H1 (cell line): ENCODE measurements at regions not wholly inside any gene's neighbourhood (a gene's known extent, or its start where the extent isn't known, plus 50 kb on each side); places are given as distances from the start of the nearest gene placed in this dataset.

Experiments
- CTCF ChIA-PET: fragments of 300-600 bp; sonication (Branson Sonifier 250); formaldehyde crosslinking; loops from one replicate; lab custom pipeline; 2021; ENCODE audit not compliant: partially characterized antibody; lab: Charles Lee
- POLR2A ChIA-PET: fragments of 300-600 bp; sonication (Branson Sonifier 250); formaldehyde crosslinking; loops from one replicate; lab custom pipeline; 2021; ENCODE audit warnings: inconsistent platforms; ENCODE audit not compliant: partially characterized antibody; lab: Charles Lee
- DNase-seq, 2 experiments: peaks; one replicate each; pipeline versions ENCODE4 v3.0.0 to v3.0.0-alpha.2; 2010 to 2022; ENCODE audit warnings: low spot score in 2 of 2, low read depth in 1 of 2, mixed read lengths in 1 of 2
- FAIRE-seq: peaks from 2 replicates; lab custom pipeline; 2011; peaks lifted over from hg19 to GRCh38; lab: Jason Lieb, UNC
- H2AFZ ChIP-seq: 2 replicates; pipeline ENCODE4 v1.8.1; 2012; ENCODE audit warnings: low read length, inconsistent platforms
- H2AK5ac ChIP-seq: 2 replicates; pipeline ENCODE4 v1.6.1; 2013; ENCODE audit warnings: low read depth, low read length
- H2BK120ac ChIP-seq: replicated peaks from 2 replicates; pipeline ENCODE3; 2013; ENCODE audit warnings: low read depth, low read length, inconsistent platforms
- H2BK12ac ChIP-seq: 2 replicates; pipeline ENCODE4 v1.6.1; 2013; ENCODE audit warnings: low read depth, low read length
- H2BK15ac ChIP-seq: 2 replicates; pipeline ENCODE4 v1.6.1; 2013; ENCODE audit warnings: low read length
- H2BK20ac ChIP-seq: 2 replicates; pipeline ENCODE4 v1.6.1; 2013; ENCODE audit warnings: low read length
- H2BK5ac ChIP-seq: 2 replicates; pipeline ENCODE4 v1.6.1; 2013; ENCODE audit warnings: low read depth, low read length
- H3K14ac ChIP-seq: 2 replicates; pipeline ENCODE4 v1.6.1; 2013; ENCODE audit warnings: inconsistent platforms; ENCODE audit not compliant: insufficient read length
- H3K18ac ChIP-seq: 2 replicates; pipeline ENCODE4 v1.6.1; 2013; ENCODE audit warnings: low read length; ENCODE audit errors: extremely low read depth
- H3K23ac ChIP-seq: 2 replicates; pipeline ENCODE4 v1.6.1; 2013; ENCODE audit warnings: inconsistent platforms; ENCODE audit not compliant: insufficient read length
- H3K23me2 ChIP-seq: 2 replicates; pipeline ENCODE4 v1.6.1; 2013; ENCODE audit warnings: low read depth, low read length
- H3K27ac ChIP-seq: 2 replicates; pipeline ENCODE4 v1.6.1; 2011; ENCODE audit warnings: low read depth, low read length, inconsistent platforms
- H3K27me3 ChIP-seq, 4 experiments: replicated peaks in 1 of 4; 1 replicate in 1 of 4; 2 replicates in 3 of 4; pipeline versions ENCODE4 v1.6.1 to v1.8.1; 2011 to 2013; ENCODE audit warnings: low read length in 3 of 4, mild to moderate bottlenecking in 3 of 4, inconsistent platforms in 2 of 4, mixed read lengths in 2 of 4, moderate library complexity in 1 of 4; ENCODE audit not compliant: control insufficient read depth in 3 of 4, insufficient read depth in 3 of 4; ENCODE audit errors: extremely low read depth in 1 of 4
- H3K36me3 ChIP-seq, 4 experiments: 2 replicates each; pipeline versions ENCODE4 v1.6.1 to v1.8.1; 2011 to 2013; ENCODE audit warnings: mild to moderate bottlenecking in 4 of 4, low read length in 3 of 4, moderate library complexity in 2 of 4, control low read depth in 1 of 4, inconsistent platforms in 1 of 4; ENCODE audit not compliant: insufficient read depth in 4 of 4, control insufficient read depth in 2 of 4
- H3K4ac ChIP-seq: replicated peaks from 2 replicates; pipeline ENCODE3; 2013; ENCODE audit warnings: low read length, low read depth, mixed read lengths, inconsistent platforms; ENCODE audit not compliant: insufficient read length
- H3K4me1 ChIP-seq, 4 experiments: replicated peaks in 1 of 4; 1 replicate in 1 of 4; 2 replicates in 3 of 4; pipeline versions ENCODE4 v1.6.1 to v1.8.1; 2011 to 2013; ENCODE audit warnings: low read length in 3 of 4, inconsistent platforms in 2 of 4, mixed read lengths in 1 of 4; ENCODE audit not compliant: insufficient read depth in 4 of 4, control insufficient read depth in 3 of 4
- H3K4me2 ChIP-seq, 2 experiments: 2 replicates each; pipeline versions ENCODE4 v1.6.1 to v1.8.1; 2011 to 2013; ENCODE audit warnings: low read depth in 2 of 2, low read length in 2 of 2, control low read depth in 1 of 2, inconsistent platforms in 1 of 2, mild to moderate bottlenecking in 1 of 2; ENCODE audit not compliant: insufficient read depth in 1 of 2
- H3K4me3 ChIP-seq, 4 experiments: fragments of 200-600, 300-600 bp in 1 of 4; sonication (generic), shearing (Covaris generic), sonication (Bioruptor Twin) in 1 of 4; 2 replicates each; pipeline versions ENCODE4 v1.5.1 to v1.8.1; 2011 to 2016; ENCODE audit warnings: low read length in 4 of 4, low read depth in 3 of 4, control low read depth in 2 of 4, inconsistent platforms in 2 of 4, mild to moderate bottlenecking in 2 of 4, mixed read lengths in 1 of 4, moderate library complexity in 1 of 4; ENCODE audit not compliant: insufficient read depth in 2 of 4; ENCODE audit errors: extremely low read depth in 1 of 4
- H3K56ac ChIP-seq: replicated peaks from 2 replicates; pipeline ENCODE3; 2013; ENCODE audit warnings: low read depth, mild to moderate bottlenecking, mixed read lengths, low read length, inconsistent platforms; ENCODE audit not compliant: insufficient read length
- H3K79me1 ChIP-seq: 2 replicates; pipeline ENCODE4 v1.6.1; 2013; ENCODE audit warnings: low read depth, low read length, control low read depth
- H3K79me2 ChIP-seq, 2 experiments: 2 replicates each; pipeline versions ENCODE4 v1.6.1 to v1.8.1; 2012 to 2013; ENCODE audit warnings: low read length in 2 of 2, mild to moderate bottlenecking in 2 of 2, inconsistent platforms in 1 of 2; ENCODE audit not compliant: insufficient read depth in 2 of 2, control insufficient read depth in 1 of 2
- H3K9ac ChIP-seq, 4 experiments: replicated peaks in 1 of 4; 1 replicate in 1 of 4; 2 replicates in 3 of 4; pipeline versions ENCODE4 v1.6.1 to v1.8.1; 2011 to 2013; ENCODE audit warnings: low read depth in 3 of 4, low read length in 3 of 4, control low read depth in 2 of 4, mild to moderate bottlenecking in 2 of 4, moderate library complexity in 2 of 4, inconsistent platforms in 1 of 4; ENCODE audit errors: extremely low read depth in 1 of 4
- H3K9me3 ChIP-seq, 2 experiments: 2 replicates each; pipeline versions ENCODE4 v1.6.1 to v1.8.1; 2012 to 2013; ENCODE audit warnings: mild to moderate bottlenecking in 2 of 2, moderate library complexity in 2 of 2, control low read depth in 1 of 2, inconsistent platforms in 1 of 2, low read depth in 1 of 2, low read length in 1 of 2, mixed read lengths in 1 of 2; ENCODE audit not compliant: insufficient read depth in 2 of 2
- H4K20me1 ChIP-seq, 2 experiments: replicated peaks in 1 of 2; 2 replicates each; pipeline versions ENCODE3 to v1.8.1; 2011 to 2013; ENCODE audit warnings: inconsistent platforms in 2 of 2, low read length in 2 of 2, mild to moderate bottlenecking in 1 of 2; ENCODE audit not compliant: insufficient read depth in 2 of 2, control insufficient read depth in 1 of 2
- H4K5ac ChIP-seq: 2 replicates; pipeline ENCODE4 v1.6.1; 2013; ENCODE audit warnings: low read length, low read depth, mixed read lengths, inconsistent platforms; ENCODE audit not compliant: insufficient read length
- H4K8ac ChIP-seq: 2 replicates; pipeline ENCODE4 v1.8.0; 2013; ENCODE audit warnings: mild to moderate bottlenecking, moderate library complexity, low read length, inconsistent platforms; ENCODE audit not compliant: insufficient read depth; ENCODE audit errors: extremely low read depth
- H4K91ac ChIP-seq: replicated peaks from 2 replicates; pipeline ENCODE3; 2013; ENCODE audit warnings: low read length, mixed read lengths, inconsistent platforms; ENCODE audit not compliant: insufficient read length
- SIN3A ChIP-seq, 2 experiments: IDR thresholded peaks in 1 of 2; conservative IDR thresholded peaks in 1 of 2; 2 replicates each; pipeline ENCODE4 v1.6.1; 2011 to 2012; ENCODE audit warnings: low read length in 2 of 2, improper control_type of control experiment in 1 of 2, low read depth in 1 of 2, mild to moderate bottlenecking in 1 of 2
- TAF7 ChIP-seq: optimal IDR thresholded peaks from 2 replicates; pipeline ENCODE3; 2011; ENCODE audit warnings: low read depth, mild to moderate bottlenecking, inconsistent platforms, low read length, moderate library complexity, borderline replicate concordance
- WGBS, 2 experiments: shearing (Covaris generic) in 1 of 2; methylation state at CpG; one replicate each; pipeline versions ENCODE4 v1.1.6 to v1.1.7; 2013 to 2015; ENCODE audit warnings: low lambda C conversion rate in 2 of 2, mixed read lengths in 2 of 2, inconsistent platforms in 1 of 2, low coverage in 1 of 2, missing lambda C conversion rate in 1 of 2; ENCODE audit not compliant: insufficient replicate concordance in 2 of 2, insufficient coverage in 1 of 2, insufficient read length in 1 of 2; ENCODE audit errors: extremely low coverage in 1 of 2, missing lambda C conversion rate in 1 of 2; 5-methylcytosine and 5-hydroxymethylcytosine counted together
- TF ChIP-seq, protein P1 (sequence below): IDR thresholded peaks from 2 replicates; pipeline ENCODE4 v1.6.1; 2011; ENCODE audit warnings: low read length, improper control_type of control experiment

DNA sequence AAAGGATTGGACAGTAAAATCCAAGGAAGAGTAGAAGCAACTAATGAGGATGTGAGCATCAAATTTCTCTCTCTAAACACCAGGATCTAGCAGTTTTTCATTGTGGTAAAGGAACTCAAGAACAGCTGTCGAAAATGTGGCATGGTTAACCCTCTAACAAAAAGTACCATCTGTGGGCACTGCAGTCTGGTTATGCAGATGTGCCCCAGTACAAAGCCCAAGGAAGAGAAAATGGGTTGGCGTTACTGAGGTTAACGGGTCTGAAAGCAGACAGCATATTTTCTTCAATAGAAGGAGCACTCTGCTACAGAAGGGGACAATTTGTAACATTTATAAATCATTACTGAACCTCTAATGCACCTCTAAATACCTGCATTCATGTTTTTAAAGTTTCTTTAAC lies 253.0 kb upstream of the HNRNPA3 start:
- Histone ChIP-seq H3K79me1 (no peaks in the 10 kb centered on the region), H4K5ac (no peak overlapping the region), H3K36me3 (no peaks in the 10 kb centered on the region), H3K9me3 (no peaks in the 10 kb centered on the region), H2BK12ac (no peak overlapping the region), H3K56ac (no peak overlapping the region), H3K23me2 (no peaks in the 10 kb centered on the region), H3K27ac (no peak overlapping the region), H3K23ac (no peak overlapping the region), H3K18ac (no peak overlapping the region), H2BK15ac (no peak overlapping the region), H3K4ac (no peak overlapping the region), H2AFZ (no peak overlapping the region), H3K27me3 (no peaks in the 10 kb centered on the region; a peak in 1 of 7 replicates), H4K20me1 (no peaks in the 10 kb centered on the region), H2BK20ac (no peak overlapping the region), H3K4me2 (no peak overlapping the region), H2AK5ac (no peak overlapping the region), H3K79me2 (no peaks in the 10 kb centered on the region), H4K91ac (no peak overlapping the region), H3K4me3 (no peak overlapping the region), H3K9ac (no peak overlapping the region), H3K4me1 (peaks cover 0 to 6% (median 0%) of the 10 kb centered on the region in 4 experiments; a peak in 1 of 7 replicates), H2BK5ac (no peak overlapping the region), H4K8ac (no peak overlapping the region), H2BK120ac (no peak overlapping the region), H3K14ac (no peak overlapping the region)
- no peak for DNase-seq
- FAIRE-seq, result no peak
- POLR2A ChIA-PET, result no interaction called here
- WGBS, 2 experiments, result 82% methylated on average over 3 of the region's 3 CpGs; no CpG with 5 or more reads in 1 of the 2 experiments
- CTCF ChIA-PET, result interaction anchor here (1.3 kb wide), 1 partner anchor 145 kb away, joined by 3 read pairs; no protein-coding TSS in a partner anchor
- no peak for TF ChIP-seq TAF7
- no peak for TF ChIP-seq SIN3A (conservative IDR thresholded peaks at IDR 0.05 in 1 of 2, IDR thresholded peaks at IDR 0.05 in 1 of 2; ENCODE audit: low read depth in 1 of 2, low read length in 2 of 2)
- TF ChIP-seq, protein P1, sequence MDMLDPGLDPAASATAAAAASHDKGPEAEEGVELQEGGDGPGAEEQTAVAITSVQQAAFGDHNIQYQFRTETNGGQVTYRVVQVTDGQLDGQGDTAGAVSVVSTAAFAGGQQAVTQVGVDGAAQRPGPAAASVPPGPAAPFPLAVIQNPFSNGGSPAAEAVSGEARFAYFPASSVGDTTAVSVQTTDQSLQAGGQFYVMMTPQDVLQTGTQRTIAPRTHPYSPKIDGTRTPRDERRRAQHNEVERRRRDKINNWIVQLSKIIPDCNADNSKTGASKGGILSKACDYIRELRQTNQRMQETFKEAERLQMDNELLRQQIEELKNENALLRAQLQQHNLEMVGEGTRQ, result no peak
